ENCODE measurements at regions not wholly inside any gene's neighbourhood (a gene's known extent, or its start where the extent isn't known, plus 50 kb on each side); places are given as distances from the start of the nearest gene placed in this dataset.

- Histone ChIP-seq H3K27ac (ENCODE audit: low read depth in 1 of 2, low read length in 2 of 2) (no peak overlapping the region), H4K20me1 (ENCODE audit: insufficient read depth, low read length) (no peaks in the 10 kb centered on the region), H2AFZ (ENCODE audit: insufficient read depth, low read depth, low read length, poor library complexity, severe bottlenecking) (no peak overlapping the region), H3K4me2 (replicated peaks; ENCODE audit: extremely low read depth, low read length, poor library complexity, severe bottlenecking) (no peak overlapping the region), H3K27me3 (ENCODE audit: control insufficient read depth in 2 of 2, insufficient read depth in 2 of 2, low read length in 2 of 2) (no peaks in the 10 kb centered on the region), H3K79me2 (ENCODE audit: insufficient read depth, low read length) (no peaks in the 10 kb centered on the region), H3K36me3 (replicated peaks in 1 of 2; ENCODE audit: control insufficient read depth in 1 of 2, insufficient read depth in 2 of 2, low read length in 2 of 2) (no peaks in the 10 kb centered on the region), H3K4me3 (replicated peaks in 1 of 3; ENCODE audit: low read depth in 2 of 3, low read length in 3 of 3) (no peak overlapping the region), H3K4me1 (ENCODE audit: control insufficient read depth in 1 of 2, insufficient read depth in 2 of 2, low read length in 2 of 2) (peaks cover 24 to 27% of the 10 kb centered on the region in 2 donors), H3K9me3 (replicated peaks in 1 of 2; ENCODE audit: control insufficient read depth in 1 of 2, insufficient read depth in 1 of 2, low read length in 2 of 2) (peaks cover 0 to 3% of the 10 kb centered on the region in 2 donors), H3K9ac (ENCODE audit: insufficient read depth, low read length, poor library complexity, severe bottlenecking) (no peak overlapping the region)
- Mint-ChIP-seq H3K4me1 (peaks cover 44% of the 10 kb centered on the region), H3K4me3 (no peak overlapping the region), H3K36me3 (peaks cover 6 to 10% of the 10 kb centered on the region in 2 donors), H3K27me3 (ENCODE audit: low read depth in 3 of 3) (peaks cover 0 to 7% (median 3%) of the 10 kb centered on the region in 3 donors), H3K9me3 (peaks cover 0 to 7% (median 5%) of the 10 kb centered on the region in 7 donors), H3K27ac (no peak overlapping the region)
- DNase-seq: no peak
- WGBS (ENCODE audit: insufficient coverage): no CpG with 5 or more reads among the region's 1 CpG
- TF ChIP-seq, protein P1, sequence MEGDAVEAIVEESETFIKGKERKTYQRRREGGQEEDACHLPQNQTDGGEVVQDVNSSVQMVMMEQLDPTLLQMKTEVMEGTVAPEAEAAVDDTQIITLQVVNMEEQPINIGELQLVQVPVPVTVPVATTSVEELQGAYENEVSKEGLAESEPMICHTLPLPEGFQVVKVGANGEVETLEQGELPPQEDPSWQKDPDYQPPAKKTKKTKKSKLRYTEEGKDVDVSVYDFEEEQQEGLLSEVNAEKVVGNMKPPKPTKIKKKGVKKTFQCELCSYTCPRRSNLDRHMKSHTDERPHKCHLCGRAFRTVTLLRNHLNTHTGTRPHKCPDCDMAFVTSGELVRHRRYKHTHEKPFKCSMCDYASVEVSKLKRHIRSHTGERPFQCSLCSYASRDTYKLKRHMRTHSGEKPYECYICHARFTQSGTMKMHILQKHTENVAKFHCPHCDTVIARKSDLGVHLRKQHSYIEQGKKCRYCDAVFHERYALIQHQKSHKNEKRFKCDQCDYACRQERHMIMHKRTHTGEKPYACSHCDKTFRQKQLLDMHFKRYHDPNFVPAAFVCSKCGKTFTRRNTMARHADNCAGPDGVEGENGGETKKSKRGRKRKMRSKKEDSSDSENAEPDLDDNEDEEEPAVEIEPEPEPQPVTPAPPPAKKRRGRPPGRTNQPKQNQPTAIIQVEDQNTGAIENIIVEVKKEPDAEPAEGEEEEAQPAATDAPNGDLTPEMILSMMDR (IDR thresholded peaks at IDR 0.05): no peak
- intact Hi-C loops (cut with micrococcal nuclease): no loop called here
These were observed 58.4 kb upstream of the IER3 start for GRCh38 chr6:30802731-30803130.

DNA sequence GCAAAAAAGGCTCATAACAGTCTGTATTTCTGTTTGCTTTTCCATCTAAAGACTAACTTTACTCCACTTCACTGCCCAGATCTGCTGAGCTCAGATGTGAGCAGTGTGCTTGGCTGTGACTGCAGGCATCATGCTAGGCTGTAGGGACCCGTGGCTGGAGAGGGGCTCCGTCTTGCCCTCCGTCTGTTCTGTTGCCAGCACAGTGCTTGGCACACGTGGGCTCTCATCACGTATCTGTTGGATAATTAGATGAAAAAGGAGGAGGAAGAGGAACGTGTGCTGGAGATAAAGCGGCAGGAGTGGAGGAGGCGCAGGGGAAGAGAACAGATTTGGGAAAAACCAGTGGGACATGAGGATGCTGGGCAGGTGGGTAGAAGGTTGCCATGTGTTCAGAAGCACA, 57.6 kb upstream of the IER3 start:
- Histone ChIP-seq H3K36me3 (replicated peaks in 1 of 2; ENCODE audit: control insufficient read depth in 1 of 2, insufficient read depth in 2 of 2, low read length in 2 of 2) (no peaks in the 10 kb centered on the region), H3K4me2 (replicated peaks; ENCODE audit: extremely low read depth, low read length, poor library complexity, severe bottlenecking) (no peak overlapping the region), H3K27ac (ENCODE audit: low read depth in 1 of 2, low read length in 2 of 2) (no peak overlapping the region), H2AFZ (ENCODE audit: insufficient read depth, low read depth, low read length, poor library complexity, severe bottlenecking) (no peak overlapping the region), H4K20me1 (ENCODE audit: insufficient read depth, low read length) (no peaks in the 10 kb centered on the region), H3K9ac (ENCODE audit: insufficient read depth, low read length, poor library complexity, severe bottlenecking) (no peak overlapping the region), H3K27me3 (ENCODE audit: control insufficient read depth in 2 of 2, insufficient read depth in 2 of 2, low read length in 2 of 2) (no peaks in the 10 kb centered on the region), H3K79me2 (ENCODE audit: insufficient read depth, low read length) (no peaks in the 10 kb centered on the region), H3K4me3 (replicated peaks in 1 of 3; ENCODE audit: low read depth in 2 of 3, low read length in 3 of 3) (no peak overlapping the region), H3K9me3 (replicated peaks in 1 of 2; ENCODE audit: control insufficient read depth in 1 of 2, insufficient read depth in 1 of 2, low read length in 2 of 2) (peaks cover 0 to 3% of the 10 kb centered on the region in 2 donors), H3K4me1 (ENCODE audit: control insufficient read depth in 1 of 2, insufficient read depth in 2 of 2, low read length in 2 of 2) (peaks cover 25 to 28% of the 10 kb centered on the region in 2 donors)
- 89% methylated on average over 8 of the region's 8 CpGs for WGBS (ENCODE audit: insufficient coverage)
- intact Hi-C loops (cut with micrococcal nuclease): no loop called here
- no peak for DNase-seq
- Mint-ChIP-seq H3K9me3 (peaks cover 0 to 7% (median 5%) of the 10 kb centered on the region in 7 donors), H3K27me3 (ENCODE audit: low read depth in 3 of 3) (peaks cover 0 to 7% (median 3%) of the 10 kb centered on the region in 3 donors), H3K4me1 (peaks cover 45% of the 10 kb centered on the region), H3K4me3 (no peak overlapping the region), H3K36me3 (peaks cover 6 to 10% of the 10 kb centered on the region in 2 donors), H3K27ac (no peak overlapping the region)
- TF ChIP-seq, protein P1 (IDR thresholded peaks at IDR 0.05): no peak

All from CD14-positive monocyte (primary cell).